Bone marrow (tissue), 2 donors: ENCODE measurements at regions not wholly inside any gene's neighbourhood (a gene's known extent, or its start where the extent isn't known, plus 50 kb on each side); places are given as distances from the start of the nearest gene placed in this dataset.
"Not testable (repeated sequence)": the region's sequence is repeated elsewhere in the genome, so short reads cannot be mapped to it uniquely, and the experiment has no call there.

Experiments used
- DNase-seq, 2 donors: peaks; one replicate each; lab custom pipeline; 2025; lab: John Stamatoyannopoulos, UW

DNA sequence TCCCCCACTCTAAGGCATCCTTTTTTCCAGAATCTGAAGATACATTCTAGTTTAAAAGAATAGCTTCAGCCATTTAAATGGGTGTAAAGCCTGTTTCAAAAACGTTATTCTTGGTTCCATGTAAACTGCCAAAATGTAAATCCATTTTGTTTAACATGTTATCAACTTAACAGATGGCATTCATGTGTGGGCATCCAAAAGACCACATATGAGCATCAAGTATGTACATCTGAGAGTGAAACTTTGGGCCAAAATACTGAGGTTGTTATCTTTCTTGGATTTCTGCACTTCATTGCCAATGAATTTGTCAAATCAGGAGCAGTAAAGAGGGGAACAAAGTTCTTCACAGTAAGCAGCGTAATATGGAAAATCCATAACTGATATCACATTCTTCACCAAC lies 395.4 kb downstream of the ZNF804A start:
- DNase-seq = no peak

GRCh38 chr2:185006481-185006880 lies 408.2 kb downstream of the ZNF804A start:
- DNase-seq = no peak

GRCh38 chr2:185012643-185013042 lies 414.3 kb downstream of the ZNF804A start:
- DNase-seq = no peak

- DNase-seq = no peak
Observed at GRCh38 chr2:185014076-185014475, 415.7 kb downstream of the ZNF804A start.

- DNase-seq = not testable (repeated sequence)
Observed at GRCh38 chr2:185025891-185026290, 427.6 kb downstream of the ZNF804A start.

DNA sequence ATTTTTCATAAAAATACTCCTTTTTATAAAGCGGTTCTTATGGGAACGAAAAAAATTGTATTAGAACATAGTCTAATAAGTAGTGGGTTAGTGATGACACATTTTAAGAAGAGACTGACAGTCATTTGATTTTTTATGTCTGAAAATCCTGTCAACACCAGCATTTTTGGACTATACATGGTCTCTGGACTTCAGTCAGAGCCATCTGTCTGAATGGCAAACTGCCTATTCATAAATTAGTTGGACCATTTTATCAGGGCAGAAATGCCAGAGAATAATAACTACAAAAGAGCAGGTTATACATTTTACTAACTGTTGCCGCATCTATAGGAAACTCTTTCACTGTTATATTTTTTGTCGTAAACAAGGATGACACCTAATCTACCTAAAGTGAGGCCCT lies 437.6 kb downstream of the ZNF804A start:
- no peak for DNase-seq

- no peak for DNase-seq
Observed at GRCh38 chr2:185044323-185044874, 446.1 kb downstream of the ZNF804A start.

DNA sequence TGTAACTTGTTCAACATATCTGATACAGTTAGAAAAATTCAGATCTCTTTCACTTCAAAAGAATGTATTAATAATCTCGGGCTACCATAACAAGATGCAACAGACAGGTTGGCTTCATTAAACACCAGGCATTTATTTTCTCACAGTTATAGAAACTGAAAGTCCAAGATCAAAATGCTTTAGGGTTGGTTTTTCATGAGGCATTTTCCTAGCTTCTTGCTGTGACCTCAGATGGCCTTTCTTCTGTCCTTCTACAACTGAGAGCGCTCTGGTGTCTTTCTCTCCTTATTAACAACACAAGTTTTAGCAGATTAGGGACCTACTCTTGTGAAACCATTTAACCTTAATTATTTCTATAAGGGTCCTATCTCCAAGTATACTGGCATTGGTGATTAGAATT lies 452.5 kb downstream of the ZNF804A start:
- no peak for DNase-seq

DNA sequence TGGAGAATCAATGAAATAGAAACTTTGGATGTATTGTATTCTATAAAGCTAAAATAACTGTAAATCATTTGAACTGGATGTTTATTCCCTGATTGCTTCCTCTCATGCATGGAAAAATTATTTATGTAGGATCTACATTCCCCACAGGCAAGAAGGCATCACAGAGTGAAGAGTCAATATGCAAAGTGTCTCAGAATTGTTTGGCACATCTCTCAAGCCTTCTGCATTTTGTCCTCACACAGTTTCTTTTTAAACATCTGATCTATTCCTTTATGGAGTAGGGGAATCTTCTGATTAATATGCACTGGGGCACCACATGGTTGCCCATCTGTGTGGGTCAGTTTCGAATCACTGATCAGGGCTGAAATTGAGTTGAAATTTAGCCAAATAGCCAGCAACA lies 465.4 kb downstream of the ZNF804A start:
- no peak for DNase-seq

GRCh38 chr2:185066128-185066527 lies 467.8 kb downstream of the ZNF804A start:
- no peak for DNase-seq

DNA sequence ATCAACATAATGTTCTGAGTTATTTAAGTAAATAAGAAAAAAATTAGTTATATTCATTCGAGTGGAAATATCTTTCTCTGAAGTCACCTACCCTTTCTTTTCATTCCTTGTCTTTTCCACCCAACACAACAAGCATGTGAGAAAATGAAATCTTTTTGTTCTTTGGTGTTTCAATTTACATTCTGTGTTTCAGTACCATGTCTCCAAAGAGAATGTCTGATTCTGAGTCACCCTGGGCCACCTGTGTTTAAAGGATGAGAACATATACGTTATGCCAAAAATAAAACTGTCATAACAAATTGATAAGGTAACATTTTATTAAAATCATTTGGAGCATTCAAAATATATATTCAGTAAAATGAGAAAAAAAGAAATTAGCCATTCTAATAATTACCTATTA lies 470.8 kb downstream of the ZNF804A start:
- DNase-seq = no peak

DNA sequence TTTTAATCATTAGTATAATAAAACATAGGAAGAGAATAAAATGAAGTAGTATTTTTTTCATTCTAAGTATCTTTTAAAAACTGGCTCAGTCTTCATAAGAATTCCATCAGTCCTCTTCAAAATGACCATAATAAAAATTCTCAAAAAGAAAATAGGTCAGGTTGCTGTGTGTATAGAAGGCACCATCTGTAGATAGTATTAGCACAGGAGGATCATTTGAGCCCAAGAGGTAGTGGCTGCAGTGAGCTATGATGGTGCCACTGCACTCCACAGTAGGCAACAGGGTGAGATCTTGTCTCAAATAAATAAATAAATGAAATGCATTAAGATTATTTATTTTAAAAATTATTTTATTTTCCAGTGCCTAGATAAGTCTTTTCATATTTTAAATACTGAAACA lies 475.8 kb downstream of the ZNF804A start:
- no peak for DNase-seq

GRCh38 chr2:185082749-185083148 lies 484.4 kb downstream of the ZNF804A start:
- DNase-seq = no peak

GRCh38 chr2:185108588-185108987 lies 510.3 kb downstream of the ZNF804A start:
- DNase-seq = no peak

DNA sequence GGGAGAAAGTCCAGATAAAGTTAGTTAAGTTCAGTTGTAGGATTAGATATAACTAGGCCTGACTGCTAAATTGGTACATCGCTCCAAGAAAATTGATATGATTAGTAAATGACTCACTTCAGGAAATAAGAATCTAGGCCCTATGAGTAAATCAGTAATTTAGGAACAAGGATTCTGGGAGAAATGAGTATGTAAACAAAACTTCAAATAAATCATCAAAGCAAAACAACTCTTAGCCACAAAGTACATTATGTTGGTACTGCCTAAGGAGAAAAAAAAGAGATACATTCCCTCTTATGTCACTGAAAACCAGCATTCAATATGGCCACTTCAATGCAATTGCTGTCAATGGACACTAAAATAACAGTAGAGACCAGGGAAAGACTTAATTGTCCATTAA lies 529.1 kb downstream of the ZNF804A start:
- no peak for DNase-seq

GRCh38 chr2:185128346-185128745 lies 530.0 kb downstream of the ZNF804A start:
- no peak for DNase-seq

GRCh38 chr2:185128996-185129395 lies 530.7 kb downstream of the ZNF804A start:
- no peak for DNase-seq

GRCh38 chr2:185130685-185131084 lies 532.4 kb downstream of the ZNF804A start:
- DNase-seq = no peak

DNA sequence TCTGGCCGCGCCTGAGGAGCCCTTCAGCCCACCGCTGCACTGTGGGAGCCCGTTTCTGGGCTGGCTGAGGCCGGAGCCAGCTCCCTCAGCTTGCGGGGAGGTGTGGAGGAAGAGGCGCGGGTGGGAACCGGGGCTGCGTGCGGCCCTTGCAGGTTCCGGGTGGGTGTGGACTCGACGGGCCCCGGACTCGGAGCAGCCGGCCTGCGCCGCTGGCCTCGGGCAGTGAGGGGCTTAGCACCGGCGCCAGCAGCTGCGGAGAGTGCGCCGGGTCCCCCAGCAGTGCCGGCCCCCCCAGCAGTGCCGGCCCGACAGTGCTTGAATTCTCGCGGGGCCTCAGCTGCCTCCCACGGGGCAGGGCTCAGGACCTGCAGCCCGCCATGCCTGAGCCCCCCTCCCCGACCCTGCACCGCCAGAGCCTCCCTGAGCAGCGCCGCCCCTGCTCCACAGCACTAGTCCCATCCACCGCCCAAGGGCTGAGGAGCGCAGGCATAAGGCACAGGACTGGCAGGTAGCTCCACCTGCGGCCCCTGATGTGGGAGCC lies 534.2 kb downstream of the ZNF804A start:
- no peak for DNase-seq

DNA sequence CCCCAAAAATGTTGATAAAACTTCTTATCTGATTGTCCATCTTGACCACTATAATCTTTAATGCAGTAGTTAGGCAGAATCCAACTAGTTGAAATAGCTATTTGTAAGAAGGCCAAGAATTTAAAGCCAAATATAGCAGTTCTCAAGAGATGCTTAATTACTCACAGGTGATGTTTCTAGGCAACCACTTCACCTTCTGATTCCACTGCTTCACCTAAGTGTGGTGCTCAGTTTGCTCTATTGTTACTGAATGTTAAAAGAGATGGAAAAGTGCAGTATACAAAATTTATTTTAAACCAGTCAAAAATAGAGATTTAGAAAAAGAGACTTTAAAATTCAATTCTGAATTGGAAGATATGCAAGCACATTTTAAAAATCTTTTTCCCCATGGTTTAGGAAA lies 539.4 kb downstream of the ZNF804A start:
- DNase-seq = no peak

- no peak for DNase-seq
Observed at GRCh38 chr2:185142677-185143076, 544.3 kb downstream of the ZNF804A start.

- no peak for DNase-seq
Observed at GRCh38 chr2:185144159-185144919, 546.0 kb downstream of the ZNF804A start.

- DNase-seq = no peak
Observed at GRCh38 chr2:185145316-185146121, 547.2 kb downstream of the ZNF804A start.
